GM20000 (cell line): ENCODE measurements at regions not wholly inside any gene's neighbourhood (a gene's known extent, or its start where the extent isn't known, plus 50 kb on each side); places are given as distances from the start of the nearest gene placed in this dataset.
"Not testable (repeated sequence)": the region's sequence is repeated elsewhere in the genome, so short reads cannot be mapped to it uniquely, and the experiment has no call there.

Experiments used
- DNase-seq: peaks from one replicate; pipeline ENCODE4 v3.0.0; 2012; ENCODE audit warnings: low spot score
- TF ChIP-seq, protein P1 (sequence below): IDR thresholded peaks from 2 replicates; pipeline ENCODE4 v1.5.1; 2012; ENCODE audit warnings: mild to moderate bottlenecking, control low read depth; ENCODE audit errors: extremely low read depth, missing control alignments

DNA sequence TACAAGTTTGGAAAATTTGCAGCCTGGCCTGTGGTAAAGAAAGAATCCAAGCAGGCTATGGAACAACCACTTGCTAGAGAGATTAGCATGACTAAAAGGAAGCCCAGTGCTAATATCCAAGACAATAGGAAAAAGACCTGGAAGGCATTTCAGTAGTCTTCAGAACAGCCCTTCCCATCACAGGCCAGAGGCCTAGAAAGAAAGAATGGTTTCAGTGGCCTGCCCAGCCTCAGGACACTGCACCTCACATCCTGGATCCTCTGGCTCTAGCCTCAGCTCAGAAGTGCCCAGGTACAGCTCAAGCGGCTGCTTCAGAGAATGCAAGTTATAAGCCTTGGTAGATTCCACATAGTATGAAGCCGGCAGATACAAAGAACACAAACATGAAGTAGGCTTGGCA lies 449.8 kb upstream of the AR start:
- no peak for DNase-seq
- TF ChIP-seq, protein P1, sequence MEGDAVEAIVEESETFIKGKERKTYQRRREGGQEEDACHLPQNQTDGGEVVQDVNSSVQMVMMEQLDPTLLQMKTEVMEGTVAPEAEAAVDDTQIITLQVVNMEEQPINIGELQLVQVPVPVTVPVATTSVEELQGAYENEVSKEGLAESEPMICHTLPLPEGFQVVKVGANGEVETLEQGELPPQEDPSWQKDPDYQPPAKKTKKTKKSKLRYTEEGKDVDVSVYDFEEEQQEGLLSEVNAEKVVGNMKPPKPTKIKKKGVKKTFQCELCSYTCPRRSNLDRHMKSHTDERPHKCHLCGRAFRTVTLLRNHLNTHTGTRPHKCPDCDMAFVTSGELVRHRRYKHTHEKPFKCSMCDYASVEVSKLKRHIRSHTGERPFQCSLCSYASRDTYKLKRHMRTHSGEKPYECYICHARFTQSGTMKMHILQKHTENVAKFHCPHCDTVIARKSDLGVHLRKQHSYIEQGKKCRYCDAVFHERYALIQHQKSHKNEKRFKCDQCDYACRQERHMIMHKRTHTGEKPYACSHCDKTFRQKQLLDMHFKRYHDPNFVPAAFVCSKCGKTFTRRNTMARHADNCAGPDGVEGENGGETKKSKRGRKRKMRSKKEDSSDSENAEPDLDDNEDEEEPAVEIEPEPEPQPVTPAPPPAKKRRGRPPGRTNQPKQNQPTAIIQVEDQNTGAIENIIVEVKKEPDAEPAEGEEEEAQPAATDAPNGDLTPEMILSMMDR = no peak

DNA sequence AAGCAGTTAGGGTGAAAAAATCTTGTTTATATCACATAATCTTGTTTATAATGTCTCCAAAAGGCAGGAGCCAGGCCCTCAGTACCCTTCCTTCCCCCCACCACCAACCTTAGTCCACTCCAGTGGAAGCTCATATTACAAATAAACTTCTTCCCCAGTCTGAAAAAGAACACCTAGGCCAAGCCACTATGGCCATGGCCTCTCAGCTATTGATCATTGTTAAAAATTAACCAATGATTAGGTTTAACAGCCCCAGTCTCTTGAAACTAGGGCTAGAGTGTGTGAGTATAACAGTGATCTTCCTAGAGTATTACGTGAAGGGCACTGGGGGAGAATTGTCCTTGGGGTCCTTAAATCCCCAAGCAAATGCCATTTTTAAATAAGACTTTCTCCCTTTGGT lies 411.9 kb upstream of the EDA2R start:
- TF ChIP-seq, protein P1 = no peak
- no peak for DNase-seq

DNA sequence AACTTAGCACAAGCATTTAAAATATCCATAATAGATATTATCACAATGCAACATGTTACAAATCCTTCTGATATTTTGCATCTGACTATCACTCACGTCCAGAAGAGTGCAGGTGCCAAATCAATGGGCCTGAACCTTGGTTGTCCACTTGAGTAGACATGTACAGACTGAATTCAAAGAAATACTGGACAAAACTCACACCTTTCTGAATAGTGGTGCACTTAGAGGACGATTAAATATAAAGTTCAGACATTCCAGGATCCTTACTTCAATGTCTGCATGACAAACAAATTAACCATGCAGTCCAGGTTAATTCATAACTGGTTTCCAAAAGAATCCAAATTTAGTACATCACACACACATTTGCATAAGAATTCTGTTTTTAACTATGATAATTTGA lies 406.0 kb upstream of the EDA2R start:
- no peak for DNase-seq
- TF ChIP-seq, protein P1 = no peak

DNA sequence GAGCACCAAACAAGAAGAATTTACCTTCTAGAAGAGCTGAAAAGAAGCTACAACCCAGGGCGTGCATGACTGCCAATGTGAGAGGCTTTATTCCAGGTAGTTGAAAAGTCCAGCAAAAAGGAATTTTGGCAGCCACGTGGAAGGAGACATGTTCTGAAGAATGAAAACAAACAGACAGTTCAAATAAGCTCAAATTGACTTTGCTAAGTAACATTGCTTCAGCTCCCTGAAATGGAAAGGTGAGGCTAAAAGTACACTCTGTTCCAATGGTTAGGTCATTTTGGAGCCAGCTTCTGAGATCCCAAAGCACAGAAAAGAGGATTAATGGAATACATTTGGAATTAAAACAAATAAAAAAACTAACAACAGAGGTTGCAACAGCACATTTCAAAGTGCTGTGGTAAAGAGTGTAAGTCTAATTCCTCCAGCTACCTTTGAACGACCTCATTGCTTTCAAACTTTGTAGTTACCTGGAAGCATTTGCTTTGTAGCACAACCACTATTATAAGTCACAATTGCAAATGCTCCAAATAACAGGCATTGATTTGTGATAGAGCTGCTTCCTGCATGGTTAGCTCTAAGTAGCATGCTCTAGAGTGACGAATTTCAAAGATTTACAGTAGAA lies 405.3 kb upstream of the EDA2R start:
- TF ChIP-seq, protein P1 = no peak
- DNase-seq = no peak

DNA sequence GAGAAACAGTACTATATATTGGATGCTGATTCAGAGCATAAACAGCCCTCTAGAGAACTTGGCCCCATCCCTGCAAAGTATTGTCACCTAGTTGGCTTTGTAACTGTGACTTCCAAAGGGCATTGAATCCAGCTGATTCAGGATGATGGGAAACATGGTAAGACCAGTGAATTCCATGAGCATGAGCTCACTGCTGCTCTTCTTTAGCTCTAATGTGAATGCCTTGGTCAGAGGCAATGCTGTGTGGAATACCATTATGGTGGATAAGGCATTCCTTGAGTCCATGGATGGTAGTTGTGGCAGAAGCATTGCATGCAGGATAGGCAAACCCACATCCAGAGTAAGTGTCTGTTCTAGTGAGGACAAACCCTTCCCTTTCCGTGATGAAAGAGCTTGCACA lies 365.6 kb upstream of the EDA2R start:
- TF ChIP-seq, protein P1 = no peak
- no peak for DNase-seq

DNA sequence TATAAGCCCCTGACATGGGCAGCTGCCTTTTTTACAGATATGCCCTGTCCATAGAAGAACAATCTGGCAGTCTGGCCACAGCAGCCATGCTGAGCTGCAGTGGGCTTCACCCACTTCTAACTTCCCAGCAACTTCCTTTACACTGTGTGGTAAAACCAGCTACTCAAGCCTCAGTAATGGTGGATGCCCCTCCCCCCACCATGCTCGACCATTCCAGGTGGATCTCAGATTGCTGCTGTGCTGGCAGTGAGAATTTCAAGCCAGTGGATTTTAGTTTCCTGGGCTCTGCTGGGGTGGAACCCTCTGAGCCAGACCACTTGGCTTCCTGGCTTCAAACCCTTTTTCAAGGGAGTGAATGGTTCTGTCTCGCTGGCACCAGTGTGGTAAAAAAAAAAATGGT lies 355.9 kb upstream of the EDA2R start:
- no peak for DNase-seq
- TF ChIP-seq, protein P1 = no peak

DNA sequence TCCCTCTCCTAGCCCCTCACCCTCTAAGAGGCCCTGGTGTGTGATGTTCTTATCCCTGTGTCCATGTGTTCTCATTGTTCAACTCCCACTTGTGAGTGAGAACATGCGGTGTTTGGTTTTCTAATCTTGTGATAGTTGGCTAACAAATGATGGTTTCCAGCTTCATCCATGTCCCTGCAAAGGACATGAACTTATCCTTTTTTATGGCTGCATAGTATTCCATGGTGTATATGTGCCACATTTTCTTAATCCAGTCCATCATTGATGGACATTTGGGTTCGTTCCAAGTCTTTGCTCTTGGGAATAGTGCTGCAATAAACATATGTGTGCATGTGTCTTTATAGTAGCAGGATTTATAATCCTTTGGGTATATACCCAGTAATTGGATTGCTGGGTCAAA lies 353.2 kb upstream of the EDA2R start:
- not testable (repeated sequence) for DNase-seq

DNA sequence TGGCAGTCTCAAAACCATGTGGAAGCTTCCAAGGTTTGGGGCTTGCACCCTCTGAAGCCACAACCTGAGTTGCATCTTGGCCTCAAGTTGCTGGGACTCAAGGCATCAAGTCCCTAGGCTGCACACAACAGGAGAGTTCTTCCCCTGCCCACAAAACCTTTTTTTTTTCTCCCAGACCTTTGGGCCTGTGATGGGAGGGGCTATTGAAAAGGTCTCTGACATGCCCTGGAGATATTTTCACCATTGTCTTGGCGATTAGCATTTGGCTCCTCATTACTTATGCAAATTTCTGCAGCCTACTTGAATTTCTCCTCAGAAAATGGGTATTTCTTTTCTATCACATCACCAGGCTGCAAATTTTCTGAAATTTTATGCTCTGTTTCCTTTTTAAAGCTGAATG lies 349.5 kb upstream of the EDA2R start:
- DNase-seq = no peak

More for the DNA sequence above, 349.5 kb upstream of the EDA2R start:
- TF ChIP-seq, protein P1 = no peak
